A549 (cell line): ENCODE measurements at regions not wholly inside any gene's neighbourhood (a gene's known extent, or its start where the extent isn't known, plus 50 kb on each side); places are given as distances from the start of the nearest gene placed in this dataset.

Experiments
- POLR2A ChIP-seq: IDR thresholded peaks from 2 replicates; pipeline ENCODE4 v1.6.1; 2012; ENCODE audit warnings: mild to moderate bottlenecking, low read length
- TF ChIP-seq, protein P1 (sequence below): fragments of >200 bp; sonication (Bioruptor Twin); formaldehyde crosslinking; IDR thresholded peaks from 3 replicates; pipeline ENCODE4 v1.5.1; 2016

GRCh38 chr1:199054694-199055093 lies 415.9 kb downstream of the PTPRC start:
- TF ChIP-seq, protein P1, sequence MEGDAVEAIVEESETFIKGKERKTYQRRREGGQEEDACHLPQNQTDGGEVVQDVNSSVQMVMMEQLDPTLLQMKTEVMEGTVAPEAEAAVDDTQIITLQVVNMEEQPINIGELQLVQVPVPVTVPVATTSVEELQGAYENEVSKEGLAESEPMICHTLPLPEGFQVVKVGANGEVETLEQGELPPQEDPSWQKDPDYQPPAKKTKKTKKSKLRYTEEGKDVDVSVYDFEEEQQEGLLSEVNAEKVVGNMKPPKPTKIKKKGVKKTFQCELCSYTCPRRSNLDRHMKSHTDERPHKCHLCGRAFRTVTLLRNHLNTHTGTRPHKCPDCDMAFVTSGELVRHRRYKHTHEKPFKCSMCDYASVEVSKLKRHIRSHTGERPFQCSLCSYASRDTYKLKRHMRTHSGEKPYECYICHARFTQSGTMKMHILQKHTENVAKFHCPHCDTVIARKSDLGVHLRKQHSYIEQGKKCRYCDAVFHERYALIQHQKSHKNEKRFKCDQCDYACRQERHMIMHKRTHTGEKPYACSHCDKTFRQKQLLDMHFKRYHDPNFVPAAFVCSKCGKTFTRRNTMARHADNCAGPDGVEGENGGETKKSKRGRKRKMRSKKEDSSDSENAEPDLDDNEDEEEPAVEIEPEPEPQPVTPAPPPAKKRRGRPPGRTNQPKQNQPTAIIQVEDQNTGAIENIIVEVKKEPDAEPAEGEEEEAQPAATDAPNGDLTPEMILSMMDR: no peak
- no peak for TF ChIP-seq POLR2A
